Thoracic aorta (tissue), 2 donors: ENCODE measurements at regions not wholly inside any gene's neighbourhood (a gene's known extent, or its start where the extent isn't known, plus 50 kb on each side); places are given as distances from the start of the nearest gene placed in this dataset.

Experiments used
- ATAC-seq: fragments of 150-250 bp; one replicate; pipeline ENCODE4 v1.8.0; 2017; ENCODE audit warnings: low read depth; ENCODE audit not compliant: insufficient number of reproducible peaks, low FRiP score
- DNase-seq: peaks from one replicate; pipeline ENCODE4 v3.0.0-alpha.2; 2020; ENCODE audit warnings: low spot score
- H3K27ac ChIP-seq, 2 donors: fragments of 200-600 bp; sonication (generic); 1 replicate in 1 of 2; 2 replicates in 1 of 2; pipeline ENCODE4 v1.5.1; 2016; ENCODE audit warnings: mild to moderate bottlenecking in 2 of 2, moderate library complexity in 2 of 2
- H3K27me3 ChIP-seq: fragments of 200-600 bp; sonication (generic); replicated peaks from 2 replicates; pipeline ENCODE4 v1.6.0; 2016; ENCODE audit warnings: mild to moderate bottlenecking; ENCODE audit not compliant: insufficient read depth
- H3K36me3 ChIP-seq: fragments of 200-600 bp; sonication (generic); one replicate; pipeline ENCODE4 v1.5.1; 2016
- H3K4me1 ChIP-seq, 2 donors: fragments of 200-600 bp; sonication (generic); 1 replicate in 1 of 2; 2 replicates in 1 of 2; pipeline versions ENCODE4 v1.5.1 to v1.6.0; 2016; ENCODE audit warnings: low read depth in 2 of 2, mild to moderate bottlenecking in 1 of 2; ENCODE audit not compliant: control insufficient read depth in 1 of 2
- H3K4me3 ChIP-seq: fragments of 200-600 bp; sonication (generic); 2 replicates; pipeline ENCODE4 v1.5.1; 2016; ENCODE audit warnings: mild to moderate bottlenecking
- H3K9me3 ChIP-seq: fragments of 200-600 bp; sonication (generic); 2 replicates; pipeline ENCODE4 v1.5.1; 2016
- TF ChIP-seq, protein P1 (sequence below): fragments of 200-600 bp; sonication (generic); IDR thresholded peaks from one replicate; pipeline ENCODE4 v1.5.1; 2019; ENCODE audit warnings: antibody characterized with exemption

DNA sequence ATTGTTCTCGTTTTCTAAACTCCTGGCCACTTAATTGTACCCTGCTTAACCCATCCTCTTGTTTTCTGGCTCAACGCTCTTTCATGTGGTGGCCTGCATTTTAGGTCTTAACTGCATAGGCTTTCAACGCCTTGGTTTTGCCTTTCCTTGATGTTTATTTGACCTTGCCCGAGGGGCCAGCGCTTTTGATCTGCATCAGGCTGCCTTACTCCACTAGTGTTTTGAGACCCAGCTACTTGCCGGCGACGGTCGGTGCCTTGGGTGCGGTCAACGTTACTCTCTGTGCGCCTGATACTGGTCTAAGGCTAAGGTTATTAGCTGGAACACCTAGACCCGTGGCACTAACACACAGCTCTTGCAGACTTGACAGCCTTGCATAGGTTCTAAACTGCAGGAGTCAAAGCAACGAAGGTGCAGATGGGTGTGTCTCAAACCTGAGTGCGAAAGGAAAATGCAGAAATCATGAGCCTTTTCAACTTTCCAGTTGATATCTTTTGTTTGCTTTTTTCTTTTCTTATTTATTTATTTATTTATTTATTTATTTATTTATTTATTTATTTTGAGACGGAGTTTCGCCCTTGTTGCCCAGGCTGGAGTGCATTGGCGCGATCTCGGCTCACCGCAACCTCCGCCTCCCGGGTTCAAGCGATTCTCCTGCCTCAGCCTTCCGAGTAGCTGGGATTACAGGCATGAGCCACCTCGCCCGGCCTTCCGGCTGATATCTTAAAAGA lies 138.8 kb downstream of the HFE start:
- no peak for DNase-seq
- H3K36me3 ChIP-seq, result no peaks in the 10 kb centered on the region
- no peak overlapping the region for H3K27ac ChIP-seq
- H3K4me3 ChIP-seq, result no peak overlapping the region
- no peak for ATAC-seq
- no peaks in the 10 kb centered on the region for H3K4me1 ChIP-seq
- TF ChIP-seq, protein P1, sequence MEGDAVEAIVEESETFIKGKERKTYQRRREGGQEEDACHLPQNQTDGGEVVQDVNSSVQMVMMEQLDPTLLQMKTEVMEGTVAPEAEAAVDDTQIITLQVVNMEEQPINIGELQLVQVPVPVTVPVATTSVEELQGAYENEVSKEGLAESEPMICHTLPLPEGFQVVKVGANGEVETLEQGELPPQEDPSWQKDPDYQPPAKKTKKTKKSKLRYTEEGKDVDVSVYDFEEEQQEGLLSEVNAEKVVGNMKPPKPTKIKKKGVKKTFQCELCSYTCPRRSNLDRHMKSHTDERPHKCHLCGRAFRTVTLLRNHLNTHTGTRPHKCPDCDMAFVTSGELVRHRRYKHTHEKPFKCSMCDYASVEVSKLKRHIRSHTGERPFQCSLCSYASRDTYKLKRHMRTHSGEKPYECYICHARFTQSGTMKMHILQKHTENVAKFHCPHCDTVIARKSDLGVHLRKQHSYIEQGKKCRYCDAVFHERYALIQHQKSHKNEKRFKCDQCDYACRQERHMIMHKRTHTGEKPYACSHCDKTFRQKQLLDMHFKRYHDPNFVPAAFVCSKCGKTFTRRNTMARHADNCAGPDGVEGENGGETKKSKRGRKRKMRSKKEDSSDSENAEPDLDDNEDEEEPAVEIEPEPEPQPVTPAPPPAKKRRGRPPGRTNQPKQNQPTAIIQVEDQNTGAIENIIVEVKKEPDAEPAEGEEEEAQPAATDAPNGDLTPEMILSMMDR, result no peak
- no peaks in the 10 kb centered on the region for H3K9me3 ChIP-seq
- no peaks in the 10 kb centered on the region for H3K27me3 ChIP-seq

DNA sequence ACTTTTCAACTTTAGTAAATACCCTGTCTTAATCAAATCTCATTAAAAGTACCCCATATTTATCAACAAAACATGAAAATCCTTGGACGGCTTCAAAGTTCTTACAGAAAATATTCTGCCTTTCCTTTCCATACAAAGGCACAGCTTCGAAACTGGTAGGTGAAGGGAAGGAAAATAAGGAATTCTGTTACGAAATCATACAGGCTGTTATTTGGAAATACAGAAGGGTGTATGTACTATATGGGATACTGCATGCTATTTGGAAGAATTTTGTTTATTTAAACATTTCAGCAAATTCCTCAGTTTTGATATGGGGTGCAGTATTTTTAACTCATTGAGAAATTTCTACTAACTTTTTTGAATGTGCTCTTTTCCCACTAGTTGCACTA lies 138.4 kb upstream of the BTN3A2 start:
- no peak for ATAC-seq
- Histone ChIP-seq H3K27ac (no peak overlapping the region), H3K27me3 (no peaks in the 10 kb centered on the region), H3K4me3 (no peak overlapping the region), H3K4me1 (no peaks in the 10 kb centered on the region), H3K9me3 (no peaks in the 10 kb centered on the region), H3K36me3 (no peaks in the 10 kb centered on the region)
- TF ChIP-seq, protein P1, result no peak
- no peak for DNase-seq

DNA sequence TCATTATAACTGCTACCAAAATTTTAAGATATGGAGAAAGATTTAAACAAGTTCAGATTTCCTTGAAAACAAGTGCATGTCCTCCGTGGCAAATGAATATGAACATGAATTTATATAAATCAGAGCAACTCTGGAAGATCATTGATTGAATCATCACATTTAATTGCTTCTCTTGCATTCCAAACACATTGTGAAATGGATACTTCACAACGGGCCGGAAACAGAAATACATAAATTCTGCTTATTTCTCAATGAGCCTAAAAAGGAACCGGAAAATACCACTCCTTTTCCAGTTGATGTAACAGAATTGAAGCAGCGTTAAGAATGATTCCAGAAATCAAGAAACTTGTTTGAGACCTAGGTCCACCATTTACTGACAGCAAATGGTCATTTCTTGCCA lies 134.6 kb upstream of the BTN3A2 start:
- Histone ChIP-seq H3K27ac (no peak overlapping the region), H3K9me3 (no peaks in the 10 kb centered on the region), H3K36me3 (no peaks in the 10 kb centered on the region), H3K4me1 (peaks cover 0 to 15% of the 10 kb centered on the region in 2 donors), H3K27me3 (no peaks in the 10 kb centered on the region), H3K4me3 (no peak overlapping the region)
- DNase-seq, result no peak
- ATAC-seq, result no peak
- TF ChIP-seq, protein P1, result no peak

DNA sequence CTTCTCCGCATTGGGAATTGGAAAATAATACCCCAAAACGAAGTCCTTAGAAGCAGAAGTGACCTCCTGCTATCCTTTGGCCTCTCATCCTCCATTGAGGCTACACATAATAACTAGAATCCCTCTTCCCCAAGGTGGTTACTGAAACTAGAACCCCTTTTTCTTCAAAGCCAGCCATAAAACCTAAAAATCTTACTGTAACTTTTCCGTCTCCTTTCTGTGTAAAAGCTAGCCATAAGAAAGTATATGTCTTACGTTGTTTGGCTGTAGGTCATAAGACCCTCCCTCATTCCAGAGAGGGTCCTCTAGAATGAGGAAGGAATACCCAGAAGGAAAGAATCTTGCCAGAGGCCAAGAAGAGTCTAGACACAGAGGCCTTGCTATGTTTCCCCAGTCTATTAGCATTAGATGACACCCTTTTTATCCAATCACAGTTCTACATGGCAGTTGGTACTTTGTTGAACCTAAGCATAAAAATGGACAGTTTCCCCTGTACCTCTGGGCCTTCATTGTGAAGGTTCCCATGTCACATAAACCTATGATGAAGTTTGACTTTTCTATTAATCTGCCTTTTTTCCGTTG lies 133.9 kb upstream of the BTN3A2 start:
- H3K9me3 ChIP-seq, result no peaks in the 10 kb centered on the region
- DNase-seq, result no peak
- H3K36me3 ChIP-seq, result no peaks in the 10 kb centered on the region
- H3K27ac ChIP-seq, result no peak overlapping the region
- no peak overlapping the region for H3K4me3 ChIP-seq
- H3K4me1 ChIP-seq, result peaks cover 0 to 15% of the 10 kb centered on the region in 2 donors
- H3K27me3 ChIP-seq, result no peaks in the 10 kb centered on the region
- no peak for ATAC-seq
- TF ChIP-seq, protein P1, result no peak

DNA sequence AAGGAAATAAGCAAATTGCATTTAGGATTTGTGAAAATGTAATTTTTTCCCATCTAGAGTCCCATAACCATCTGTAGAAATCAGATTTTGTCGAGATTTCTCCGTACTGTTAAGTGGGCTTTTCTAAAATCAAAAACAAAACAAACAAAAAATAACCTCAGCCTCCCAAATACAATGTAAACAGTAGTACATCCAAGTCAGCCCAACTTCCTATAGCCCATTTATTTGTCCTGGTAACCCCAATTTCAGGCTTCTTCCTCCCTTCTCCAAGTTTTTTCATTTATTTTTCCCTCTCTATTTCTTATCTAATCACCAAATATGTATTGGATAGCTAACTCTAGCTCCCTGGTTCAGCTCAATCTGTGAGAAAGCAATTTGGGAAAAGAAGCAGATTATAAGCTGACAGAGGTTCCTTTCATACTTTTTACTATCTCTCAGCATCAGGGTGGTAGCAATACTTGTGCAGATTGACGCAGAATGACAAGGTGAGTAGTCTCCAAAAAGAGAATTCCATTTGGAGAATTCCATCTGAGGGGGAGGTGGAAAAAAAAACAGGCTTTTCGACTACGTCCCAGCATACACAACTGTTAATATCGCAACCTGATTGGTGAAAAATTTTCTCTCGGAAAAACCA lies 132.6 kb upstream of the BTN3A2 start:
- H3K4me3 ChIP-seq, result peak overlapping the region; percentile 72
- no peaks in the 10 kb centered on the region for H3K36me3 ChIP-seq
- TF ChIP-seq, protein P1, result no peak
- no peak overlapping the region for H3K27ac ChIP-seq
- no peaks in the 10 kb centered on the region for H3K27me3 ChIP-seq
- ATAC-seq (peak; percentile 25), DNase-seq (no peak)
- peaks cover 0 to 15% of the 10 kb centered on the region in 2 donors for H3K4me1 ChIP-seq
- no peaks in the 10 kb centered on the region for H3K9me3 ChIP-seq
